ENCODE measurements at regions not wholly inside any gene's neighbourhood (a gene's known extent, or its start where the extent isn't known, plus 50 kb on each side); places are given as distances from the start of the nearest gene placed in this dataset.

- no peak overlapping the region for H3K4me3 ChIP-seq (replicated peaks; ENCODE audit: low read depth, low read length)
- TF ChIP-seq, protein P1, sequence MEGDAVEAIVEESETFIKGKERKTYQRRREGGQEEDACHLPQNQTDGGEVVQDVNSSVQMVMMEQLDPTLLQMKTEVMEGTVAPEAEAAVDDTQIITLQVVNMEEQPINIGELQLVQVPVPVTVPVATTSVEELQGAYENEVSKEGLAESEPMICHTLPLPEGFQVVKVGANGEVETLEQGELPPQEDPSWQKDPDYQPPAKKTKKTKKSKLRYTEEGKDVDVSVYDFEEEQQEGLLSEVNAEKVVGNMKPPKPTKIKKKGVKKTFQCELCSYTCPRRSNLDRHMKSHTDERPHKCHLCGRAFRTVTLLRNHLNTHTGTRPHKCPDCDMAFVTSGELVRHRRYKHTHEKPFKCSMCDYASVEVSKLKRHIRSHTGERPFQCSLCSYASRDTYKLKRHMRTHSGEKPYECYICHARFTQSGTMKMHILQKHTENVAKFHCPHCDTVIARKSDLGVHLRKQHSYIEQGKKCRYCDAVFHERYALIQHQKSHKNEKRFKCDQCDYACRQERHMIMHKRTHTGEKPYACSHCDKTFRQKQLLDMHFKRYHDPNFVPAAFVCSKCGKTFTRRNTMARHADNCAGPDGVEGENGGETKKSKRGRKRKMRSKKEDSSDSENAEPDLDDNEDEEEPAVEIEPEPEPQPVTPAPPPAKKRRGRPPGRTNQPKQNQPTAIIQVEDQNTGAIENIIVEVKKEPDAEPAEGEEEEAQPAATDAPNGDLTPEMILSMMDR (IDR thresholded peaks at IDR 0.05; ENCODE audit: low read depth, low read length, missing control alignments), result no peak
- no peak for DNase-seq (ENCODE audit: extremely low read depth, low read depth)
Observed at GRCh38 chr3:106755336-106755735, 621.9 kb upstream of the CCDC54 start.

- DNase-seq (ENCODE audit: extremely low read depth, low read depth), result no peak
- no peak overlapping the region for H3K4me3 ChIP-seq (replicated peaks; ENCODE audit: low read depth, low read length)
- TF ChIP-seq, protein P1 (IDR thresholded peaks at IDR 0.05; ENCODE audit: low read depth, low read length, missing control alignments), result no peak
Observed at GRCh38 chr3:106756901-106757300, 620.3 kb upstream of the CCDC54 start.

DNA sequence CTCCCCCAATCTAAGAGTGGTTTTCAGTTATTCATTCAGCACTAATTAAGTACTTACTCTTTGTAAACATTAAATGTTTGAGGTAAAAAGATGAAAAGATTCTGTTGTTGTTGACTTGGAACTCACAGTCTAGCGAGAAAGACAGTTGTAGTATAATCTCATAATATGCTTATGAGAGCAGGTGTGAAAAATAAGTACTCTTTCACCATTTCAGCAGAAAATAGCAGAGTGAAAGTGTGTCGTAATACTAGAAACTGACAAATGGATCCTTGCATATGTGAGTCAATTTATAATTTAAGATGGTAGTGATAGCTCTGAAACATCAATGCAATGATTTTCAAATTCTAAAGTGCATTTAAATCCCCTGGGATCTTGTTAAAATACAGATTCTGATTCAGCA lies 618.8 kb upstream of the CCDC54 start:
- TF ChIP-seq, protein P1 (IDR thresholded peaks at IDR 0.05; ENCODE audit: low read depth, low read length, missing control alignments), result no peak
- H3K4me3 ChIP-seq (replicated peaks; ENCODE audit: low read depth, low read length), result no peak overlapping the region
- DNase-seq (ENCODE audit: extremely low read depth, low read depth), result no peak

DNA sequence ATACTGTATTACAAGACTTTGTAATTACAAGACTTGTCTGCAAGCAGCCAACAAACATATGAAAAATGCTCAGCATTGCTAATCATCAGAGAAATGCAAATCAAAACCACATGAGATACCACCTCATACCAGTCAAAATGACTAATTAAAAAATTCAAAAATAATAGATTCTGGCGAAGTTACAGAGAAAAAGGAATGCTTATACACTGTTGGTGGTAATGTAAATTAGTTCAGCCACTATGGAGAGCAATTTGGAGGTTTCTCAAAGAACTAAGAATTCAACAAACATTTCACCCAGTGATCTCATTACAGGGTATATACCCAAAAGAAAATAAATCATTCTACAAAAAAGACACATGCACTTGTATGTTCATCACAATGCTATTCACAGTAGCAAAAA lies 617.5 kb upstream of the CCDC54 start:
- no peak for DNase-seq (ENCODE audit: extremely low read depth, low read depth)
- TF ChIP-seq, protein P1 (IDR thresholded peaks at IDR 0.05; ENCODE audit: low read depth, low read length, missing control alignments), result no peak
- no peak overlapping the region for H3K4me3 ChIP-seq (replicated peaks; ENCODE audit: low read depth, low read length)

DNA sequence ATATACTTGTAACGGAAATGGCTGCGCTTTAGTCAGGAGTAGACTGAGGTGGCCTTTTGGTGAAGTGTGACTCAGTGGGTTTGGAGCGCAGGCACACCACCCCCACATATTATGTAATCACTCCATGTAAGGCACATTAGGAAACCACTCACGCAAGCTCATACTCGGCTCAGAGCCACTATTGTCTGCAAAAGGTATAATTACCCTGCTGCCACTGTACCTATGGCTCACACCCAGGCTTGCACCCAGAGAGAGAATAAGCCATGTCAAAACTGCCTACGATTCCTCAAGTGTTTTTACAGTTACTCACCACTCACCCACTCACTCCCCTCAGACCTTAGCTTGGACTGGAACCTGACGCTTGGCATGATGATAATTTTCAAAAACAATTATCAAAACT lies 611.9 kb upstream of the CCDC54 start:
- no peak overlapping the region for H3K4me3 ChIP-seq (replicated peaks; ENCODE audit: low read depth, low read length)
- no peak for DNase-seq (ENCODE audit: extremely low read depth, low read depth)
- TF ChIP-seq, protein P1 (IDR thresholded peaks at IDR 0.05; ENCODE audit: low read depth, low read length, missing control alignments), result no peak

DNA sequence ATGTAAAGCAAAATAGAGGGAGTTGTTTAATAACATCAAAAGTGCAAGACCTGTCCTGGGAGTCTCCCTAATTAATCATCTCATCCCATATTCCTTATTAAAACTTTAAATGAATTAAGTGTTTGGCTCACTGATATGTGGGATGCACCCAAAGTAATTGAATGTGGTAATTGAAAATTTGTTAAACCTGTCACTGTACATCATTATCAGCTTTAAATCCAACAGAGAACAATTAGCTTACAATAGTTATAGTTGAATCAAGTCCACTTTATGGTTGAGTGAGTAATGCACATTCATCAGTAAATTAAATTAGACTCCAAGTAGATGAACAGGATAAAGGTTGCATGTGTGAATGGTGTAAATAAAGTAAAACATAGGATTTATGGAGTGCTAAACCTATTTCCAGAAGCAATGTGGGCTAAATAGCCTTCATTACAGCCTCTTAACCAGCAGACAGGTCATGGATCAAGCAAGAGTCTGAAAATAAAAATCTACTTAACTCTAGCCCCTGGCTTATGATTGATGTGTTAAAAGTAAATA lies 608.2 kb upstream of the CCDC54 start:
- H3K4me3 ChIP-seq (replicated peaks; ENCODE audit: low read depth, low read length), result no peak overlapping the region
- no peak for DNase-seq (ENCODE audit: extremely low read depth, low read depth)
- TF ChIP-seq, protein P1 (IDR thresholded peaks at IDR 0.05; ENCODE audit: low read depth, low read length, missing control alignments), result no peak

GRCh38 chr3:106773795-106774194 lies 603.4 kb upstream of the CCDC54 start:
- no peak for DNase-seq (ENCODE audit: extremely low read depth, low read depth)
- no peak overlapping the region for H3K4me3 ChIP-seq (replicated peaks; ENCODE audit: low read depth, low read length)
- TF ChIP-seq, protein P1 (IDR thresholded peaks at IDR 0.05; ENCODE audit: low read depth, low read length, missing control alignments), result no peak

Measured in HFF-Myc (cell line).